ENCODE measurements at regions not wholly inside any gene's neighbourhood (a gene's known extent, or its start where the extent isn't known, plus 50 kb on each side); places are given as distances from the start of the nearest gene placed in this dataset.

- Histone ChIP-seq H3K27ac (ENCODE audit: low read length) (no peak overlapping the region), H3F3A (ENCODE audit: insufficient read depth, low read length, poor library complexity, severe bottlenecking) (no peaks in the 10 kb centered on the region), H3K9me2 (ENCODE audit: insufficient read depth, low read length) (no peaks in the 10 kb centered on the region), H4K20me1 (ENCODE audit: insufficient read depth) (no peaks in the 10 kb centered on the region), H2AFZ (ENCODE audit: low read depth, low read length) (no peak overlapping the region), H3K4me3 (ENCODE audit: low read length) (no peak overlapping the region), H3K9me3 (ENCODE audit: low read length) (no peaks in the 10 kb centered on the region), H3K36me3 (ENCODE audit: insufficient read depth, low read length) (no peaks in the 10 kb centered on the region), H3K27me3 (ENCODE audit: insufficient read depth, low read depth, low read length) (no peaks in the 10 kb centered on the region), H3K4me2 (ENCODE audit: low read length) (no peak overlapping the region), H3K79me2 (replicated peaks; ENCODE audit: insufficient read depth, low read length) (no peaks in the 10 kb centered on the region), H3K9ac (ENCODE audit: low read length) (no peak overlapping the region)
- TF ChIP-seq EZH2 (IDR thresholded peaks at IDR 0.05; ENCODE audit: borderline replicate concordance, insufficient read depth, low read length, poor library complexity, severe bottlenecking): no peak
- no peak for TF ChIP-seq POLR2AphosphoS5 (IDR thresholded peaks at IDR 0.05)
- no peak for TF ChIP-seq SMC3 (conservative IDR thresholded peaks at IDR 0.05; ENCODE audit: poor library complexity)
- no peak for TF ChIP-seq TAF1 (IDR thresholded peaks at IDR 0.05; ENCODE audit: low read depth)
- TF ChIP-seq CTCF (IDR thresholded peaks at IDR 0.05; ENCODE audit: poor library complexity, severe bottlenecking): no peak
- no peak for TF ChIP-seq MXI1 (conservative IDR thresholded peaks at IDR 0.05; ENCODE audit: poor library complexity, severe bottlenecking)
- TF ChIP-seq EP300 (conservative IDR thresholded peaks at IDR 0.05; ENCODE audit: poor library complexity, severe bottlenecking): no peak
- no peak for TF ChIP-seq REST (IDR thresholded peaks at IDR 0.05; ENCODE audit: borderline replicate concordance)
- no peak for TF ChIP-seq RAD21 (conservative IDR thresholded peaks at IDR 0.05)
Measured at GRCh38 chr1:114222920-114223319, 69.3 kb upstream of the SYT6 start.

GRCh38 chr1:114219172-114219868 is 65.7 kb upstream of the SYT6 start:
- Histone ChIP-seq H3K9ac (ENCODE audit: low read length) (no peak overlapping the region), H3K27ac (ENCODE audit: low read length) (no peak overlapping the region), H3K4me2 (ENCODE audit: low read length) (no peak overlapping the region), H3F3A (ENCODE audit: insufficient read depth, low read length, poor library complexity, severe bottlenecking) (no peaks in the 10 kb centered on the region), H3K36me3 (ENCODE audit: insufficient read depth, low read length) (no peaks in the 10 kb centered on the region), H3K9me3 (ENCODE audit: low read length) (no peaks in the 10 kb centered on the region), H3K79me2 (replicated peaks; ENCODE audit: insufficient read depth, low read length) (no peaks in the 10 kb centered on the region), H2AFZ (ENCODE audit: low read depth, low read length) (no peak overlapping the region), H3K4me3 (ENCODE audit: low read length) (no peak overlapping the region), H4K20me1 (ENCODE audit: insufficient read depth) (no peaks in the 10 kb centered on the region), H3K9me2 (ENCODE audit: insufficient read depth, low read length) (no peaks in the 10 kb centered on the region), H3K27me3 (ENCODE audit: insufficient read depth, low read depth, low read length) (no peaks in the 10 kb centered on the region)
- peak; percentile 38 for TF ChIP-seq CTCF (IDR thresholded peaks at IDR 0.05; ENCODE audit: poor library complexity, severe bottlenecking)
- peak; percentile 40 for TF ChIP-seq SMC3 (conservative IDR thresholded peaks at IDR 0.05; ENCODE audit: poor library complexity)
- no peak for TF ChIP-seq EP300 (conservative IDR thresholded peaks at IDR 0.05; ENCODE audit: poor library complexity, severe bottlenecking)
- TF ChIP-seq RAD21 (conservative IDR thresholded peaks at IDR 0.05): peak; percentile 56
